Activated naive CD4-positive, alpha-beta T cell treated with anti-CD3 and anti-CD28 coated beads, Interleukin-2, amount 50 U/mL, for 16 hours (primary cell): ENCODE measurements at regions not wholly inside any gene's neighbourhood (a gene's known extent, or its start where the extent isn't known, plus 50 kb on each side); places are given as distances from the start of the nearest gene placed in this dataset.
"Not testable (repeated sequence)": the region's sequence is repeated elsewhere in the genome, so short reads cannot be mapped to it uniquely, and the experiment has no call there.

Source experiments
- DNase-seq: peaks from one replicate; pipeline ENCODE4 v3.0.0-alpha.2; 2020

DNA sequence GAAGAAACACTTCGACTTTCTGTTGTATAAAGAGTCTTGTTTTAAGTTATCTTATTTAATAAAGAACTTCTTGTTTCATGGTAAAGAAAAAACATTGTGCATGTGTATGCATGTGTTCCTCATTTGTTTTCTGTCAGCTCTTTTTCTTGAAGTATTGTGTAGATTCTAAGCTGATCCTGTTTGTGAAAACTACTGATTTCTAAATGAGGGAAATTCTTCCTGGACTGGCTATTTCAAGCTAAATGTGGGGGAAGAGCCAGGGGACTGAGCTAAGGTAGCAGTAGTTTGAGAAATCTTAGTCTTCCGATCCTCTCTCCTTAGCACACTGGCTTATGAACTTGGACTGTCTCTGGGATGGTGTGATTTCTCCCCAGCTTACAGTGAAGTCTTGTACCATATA lies 56.4 kb upstream of the RBMS1 start:
- DNase-seq: no peak

DNA sequence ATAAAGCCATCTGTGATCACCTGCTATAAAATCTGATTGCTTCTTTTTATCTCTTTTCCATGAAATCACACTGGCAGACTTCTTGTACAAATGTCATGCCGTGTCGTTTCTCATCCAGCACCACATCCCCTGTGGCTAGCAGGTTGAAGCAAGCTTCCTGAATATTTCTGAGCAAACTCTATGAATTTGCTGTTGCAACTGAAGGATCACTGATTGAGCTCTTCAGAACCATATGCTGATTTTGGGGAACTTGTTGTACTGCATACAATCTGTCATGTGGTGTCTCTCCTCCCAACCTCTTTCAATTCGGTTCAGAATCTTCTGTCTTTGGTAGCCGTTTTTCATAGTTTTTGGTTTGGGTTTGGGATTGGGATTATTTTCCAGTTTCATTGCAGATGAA lies 57.7 kb upstream of the RBMS1 start:
- no peak for DNase-seq

DNA sequence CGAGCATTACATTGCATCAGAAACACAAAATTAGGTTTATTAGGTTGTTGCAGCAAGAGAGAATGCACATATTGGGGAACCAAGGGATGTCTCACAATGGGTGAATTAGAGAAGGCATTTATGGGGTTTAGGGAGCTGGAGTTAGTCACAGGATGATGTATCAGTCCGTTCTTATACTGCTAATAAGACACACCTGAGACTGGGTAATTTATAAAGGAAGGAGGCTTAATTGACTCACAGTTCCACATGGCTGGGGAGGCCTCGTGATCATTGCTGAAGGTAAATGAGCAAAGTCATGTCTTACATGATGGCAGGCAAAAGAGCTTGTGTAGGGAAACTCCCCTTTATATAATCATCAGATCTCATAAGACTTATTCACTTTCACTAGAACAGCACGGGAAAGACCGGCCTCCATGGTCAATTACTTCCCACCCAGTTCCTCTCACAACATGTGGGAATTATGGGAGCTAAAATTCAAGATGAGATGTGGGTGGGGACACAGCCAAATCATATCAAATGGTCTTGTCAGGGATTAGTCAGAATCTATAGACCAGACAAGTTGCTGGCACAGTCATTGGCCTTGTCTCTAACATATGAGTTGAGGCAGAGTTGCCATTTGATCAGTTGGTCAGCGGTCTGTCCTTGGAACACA lies 61.9 kb upstream of the RBMS1 start:
- DNase-seq: no peak

DNA sequence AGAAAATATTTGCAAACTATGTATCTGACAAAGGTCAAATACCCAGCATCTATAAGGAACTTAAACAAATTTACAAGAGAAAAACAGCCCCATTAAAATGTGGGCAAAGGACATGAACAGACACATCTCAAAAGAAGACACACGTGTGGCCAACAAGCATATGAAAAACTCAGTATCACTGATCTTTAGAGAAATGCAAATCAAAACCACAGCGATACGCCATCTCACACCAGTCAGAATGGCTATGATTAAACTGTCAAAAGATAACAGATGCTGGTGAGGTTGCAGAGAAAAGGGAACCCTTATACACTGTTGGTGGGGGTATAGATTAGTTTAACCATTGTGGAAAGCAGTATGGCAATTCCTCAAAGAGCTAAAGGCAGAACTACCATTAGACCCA lies 64.3 kb upstream of the RBMS1 start:
- DNase-seq: no peak

DNA sequence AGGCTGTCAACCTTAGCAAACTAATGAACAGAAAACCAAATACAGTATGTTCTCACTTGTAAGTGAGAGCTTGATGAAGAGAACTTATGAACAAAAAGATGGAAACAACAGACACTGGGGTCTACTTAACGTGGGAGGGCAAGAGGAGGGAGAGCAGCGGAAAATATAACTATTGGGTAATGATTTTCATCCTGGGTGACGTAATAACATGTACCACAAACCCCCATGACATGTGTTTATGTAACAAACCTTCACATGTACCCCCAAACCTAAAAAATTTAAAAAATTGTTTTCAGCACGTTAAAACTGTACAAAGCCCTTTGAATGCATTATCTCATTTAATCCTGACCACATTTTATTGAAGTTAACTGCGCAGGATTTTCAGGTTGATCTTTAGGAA lies 64.9 kb upstream of the RBMS1 start:
- DNase-seq: no peak

DNA sequence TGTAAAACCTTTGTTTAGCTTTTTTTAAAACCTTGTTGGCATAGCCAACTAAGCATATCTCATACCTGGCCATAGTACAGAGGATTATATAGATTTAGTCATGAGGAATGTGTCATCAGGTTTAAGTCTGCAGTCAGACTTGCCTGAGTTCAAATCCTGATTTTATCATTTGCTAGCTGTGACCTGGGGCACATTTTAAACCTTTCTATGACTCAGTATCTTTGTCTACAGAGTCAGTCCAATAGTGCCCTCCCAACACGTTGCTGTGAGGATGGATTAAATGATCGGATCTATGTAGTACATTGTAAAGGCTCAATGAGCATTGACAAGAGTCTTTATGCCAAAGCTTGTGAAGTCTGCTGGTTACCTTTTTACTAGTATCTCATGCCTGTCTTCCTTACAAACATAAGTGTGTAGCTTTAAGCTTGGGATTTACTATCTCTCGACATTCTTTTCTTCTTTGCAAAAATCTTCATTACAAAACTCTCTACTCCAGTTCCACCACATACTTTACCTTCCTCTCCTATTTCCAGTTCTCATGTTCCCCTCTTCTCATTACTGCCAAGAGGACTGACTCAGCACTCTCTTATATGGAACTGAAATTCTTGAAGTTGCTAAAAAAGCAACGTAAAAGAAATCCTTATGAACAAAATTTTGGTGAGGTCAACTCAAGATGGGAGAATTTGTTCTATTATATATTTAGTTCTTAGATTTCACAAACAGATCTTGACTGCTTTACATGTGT lies 68.1 kb upstream of the RBMS1 start:
- no peak for DNase-seq

DNA sequence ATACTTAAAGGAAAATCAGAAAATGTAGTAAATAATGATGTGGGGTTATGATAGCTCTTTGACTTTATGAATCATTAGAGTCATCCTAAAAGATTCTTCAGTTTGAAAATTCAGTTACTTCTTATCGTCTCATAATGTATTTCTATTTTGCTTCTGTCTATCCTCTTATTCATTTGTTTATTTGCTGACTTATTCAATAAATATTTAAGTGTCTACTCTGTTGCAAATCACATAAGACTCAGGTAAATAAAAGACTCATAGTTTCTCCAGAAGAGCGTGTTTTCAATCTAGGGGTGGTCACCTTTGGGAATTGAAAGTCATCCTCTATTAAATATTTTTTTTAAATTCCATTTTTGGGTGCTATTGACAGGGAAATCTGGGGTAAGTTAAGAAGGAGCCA lies 69.1 kb upstream of the RBMS1 start:
- no peak for DNase-seq

DNA sequence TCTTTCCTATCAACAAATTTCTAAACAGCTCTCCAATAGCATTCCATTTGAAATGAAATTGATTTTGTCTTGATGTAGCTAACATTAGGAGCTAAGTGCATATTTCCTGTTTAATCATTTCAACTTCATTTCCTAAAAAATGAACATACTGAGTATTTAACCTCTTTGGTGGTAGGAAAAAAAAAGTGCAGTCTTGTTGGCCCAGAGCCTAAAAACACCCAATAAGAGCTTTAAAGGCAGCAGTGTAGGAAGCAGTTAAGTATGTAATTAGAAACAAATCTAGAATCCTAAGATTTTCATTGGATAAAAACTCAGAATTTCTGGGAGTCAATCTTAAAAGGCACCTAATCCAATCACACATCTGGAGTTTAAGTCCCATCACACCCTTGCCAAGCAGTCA lies 71.0 kb upstream of the RBMS1 start:
- no peak for DNase-seq

DNA sequence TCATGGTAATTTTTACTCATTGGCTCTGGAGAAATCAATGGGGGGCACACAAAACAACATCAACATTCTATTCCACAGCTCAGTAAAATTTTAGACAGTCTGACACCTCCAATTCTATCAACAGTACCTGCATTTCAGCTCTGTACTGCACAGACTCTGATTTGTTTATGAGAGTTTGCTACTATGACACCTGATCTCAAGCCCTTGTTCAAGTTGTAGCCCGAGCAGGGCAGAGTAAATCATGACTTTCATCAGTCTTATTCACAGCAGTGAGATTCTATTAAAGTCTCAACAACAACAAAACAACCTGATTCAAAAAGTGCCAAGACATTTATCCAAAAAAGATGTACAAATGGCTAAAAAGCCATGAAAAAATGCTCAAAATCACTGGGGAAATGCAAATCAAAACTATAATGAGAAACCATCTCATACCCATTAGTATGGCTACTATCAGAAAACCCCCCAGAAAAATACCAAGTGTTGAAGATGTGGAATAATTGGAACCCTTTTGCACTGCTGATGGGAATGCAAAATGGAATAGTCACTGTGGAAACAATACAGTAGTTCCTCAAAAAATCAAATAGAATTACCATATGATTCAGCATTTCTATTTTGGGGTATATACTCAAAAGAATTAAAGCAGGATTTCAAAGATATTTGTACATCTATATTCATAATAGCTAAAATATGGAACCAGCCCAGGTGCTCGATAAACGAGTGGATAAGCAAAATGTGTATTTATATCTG lies 71.7 kb upstream of the RBMS1 start:
- no peak for DNase-seq

DNA sequence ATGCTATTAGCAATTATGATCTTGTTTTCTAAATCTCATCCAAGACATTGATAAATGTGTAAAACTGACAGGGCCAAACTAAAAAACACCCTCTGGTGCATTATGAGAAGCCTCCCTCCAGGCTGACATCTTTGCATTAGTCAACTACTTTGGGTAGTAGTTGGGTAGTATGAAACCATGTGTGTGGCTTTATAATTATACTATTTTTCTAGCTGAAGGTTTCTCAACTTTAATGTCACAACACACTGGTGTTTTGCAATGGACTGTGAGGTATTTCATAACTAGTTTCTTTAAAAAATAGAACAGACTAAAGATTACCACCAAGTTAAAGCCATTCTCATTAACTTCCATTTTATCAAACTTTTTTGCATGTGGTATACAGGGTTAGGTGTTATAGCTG lies 73.1 kb upstream of the RBMS1 start:
- DNase-seq: no peak

DNA sequence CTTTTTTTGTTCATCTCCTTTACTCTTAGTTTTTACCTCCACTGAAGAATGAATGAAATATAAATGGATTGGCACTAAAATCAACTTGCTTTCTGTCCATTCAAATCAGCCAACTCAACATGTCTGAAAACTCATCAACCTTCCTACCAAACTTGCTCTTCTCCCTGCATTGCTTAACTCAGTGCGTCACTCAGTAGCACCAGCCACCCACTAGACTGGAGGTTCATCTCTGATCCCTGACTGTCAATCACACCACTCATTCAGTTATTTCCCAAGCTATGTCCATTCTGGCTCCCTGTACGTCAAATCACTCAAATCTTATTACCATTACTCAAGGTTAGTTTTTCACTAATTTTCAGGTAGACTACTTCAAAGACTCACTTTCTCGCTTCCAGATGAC lies 75.2 kb upstream of the RBMS1 start:
- DNase-seq: no peak

DNA sequence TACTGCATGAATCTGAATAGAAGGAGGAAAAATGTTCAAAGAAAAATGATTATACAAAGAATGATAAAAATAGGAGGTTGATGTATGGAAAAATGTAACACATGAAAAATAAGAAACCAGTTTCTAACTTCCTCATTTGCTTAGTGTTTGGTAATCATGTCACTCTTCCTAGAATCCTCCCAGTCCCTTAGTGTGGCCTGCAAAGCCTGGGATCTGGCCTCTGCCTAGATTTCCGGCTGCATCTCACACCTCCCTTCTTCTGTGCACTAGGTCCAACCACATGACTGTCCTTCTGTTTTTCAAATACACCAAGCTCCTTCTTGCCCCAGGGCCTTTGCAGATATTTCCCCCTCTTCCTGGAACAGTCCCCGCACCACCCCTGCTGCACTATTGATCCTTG lies 76.8 kb upstream of the RBMS1 start:
- DNase-seq: no peak

DNA sequence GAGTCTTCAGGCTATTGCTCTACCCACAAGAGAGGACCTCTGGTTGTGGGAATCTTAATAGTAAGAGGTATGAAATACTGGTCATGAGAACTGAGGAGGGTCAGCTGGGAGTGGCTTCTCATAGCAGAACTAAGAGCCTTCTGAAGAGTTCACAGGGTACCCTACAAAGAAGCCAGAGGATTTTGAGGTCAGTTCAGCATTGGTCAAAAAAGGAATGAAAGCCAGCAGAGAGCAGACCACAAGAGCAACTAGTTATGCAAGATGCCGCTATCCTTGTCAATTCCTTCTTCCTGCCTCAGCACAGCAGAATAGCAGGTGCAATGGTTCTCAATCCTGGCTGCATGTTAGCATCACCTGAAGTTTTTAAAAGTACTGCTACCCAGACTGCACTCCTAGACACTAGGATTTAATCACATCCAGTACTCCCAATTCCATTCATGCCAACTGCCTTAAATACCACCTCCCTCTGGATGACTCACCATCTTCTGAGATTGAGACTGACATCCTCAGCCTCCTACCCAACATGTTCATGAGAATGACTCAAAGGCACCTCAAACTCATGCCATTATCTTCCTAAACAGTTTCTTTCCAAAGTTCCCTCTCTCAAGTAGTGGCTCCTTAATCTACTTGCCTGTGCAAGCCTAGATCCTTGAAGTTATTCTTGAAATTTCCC lies 81.0 kb upstream of the RBMS1 start:
- no peak for DNase-seq

DNA sequence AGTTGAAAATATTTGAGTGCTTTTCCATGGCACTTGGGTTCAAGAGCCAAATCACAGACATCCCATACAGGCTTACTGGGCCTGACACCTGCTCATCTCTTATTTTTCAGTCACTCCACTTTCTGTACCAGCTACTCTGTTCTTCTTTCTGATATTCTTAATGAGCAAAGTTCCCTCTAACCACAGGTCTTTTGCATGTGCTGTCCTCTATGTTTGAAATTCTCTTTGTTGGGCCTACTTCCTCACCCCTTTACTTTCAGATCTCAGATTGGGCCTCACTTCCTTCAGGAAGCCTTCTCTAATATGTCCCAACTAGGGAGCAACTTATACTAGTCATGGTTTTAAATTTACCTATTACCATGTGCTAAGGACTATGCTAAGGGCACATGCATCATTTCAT lies 81.8 kb upstream of the RBMS1 start:
- no peak for DNase-seq

DNA sequence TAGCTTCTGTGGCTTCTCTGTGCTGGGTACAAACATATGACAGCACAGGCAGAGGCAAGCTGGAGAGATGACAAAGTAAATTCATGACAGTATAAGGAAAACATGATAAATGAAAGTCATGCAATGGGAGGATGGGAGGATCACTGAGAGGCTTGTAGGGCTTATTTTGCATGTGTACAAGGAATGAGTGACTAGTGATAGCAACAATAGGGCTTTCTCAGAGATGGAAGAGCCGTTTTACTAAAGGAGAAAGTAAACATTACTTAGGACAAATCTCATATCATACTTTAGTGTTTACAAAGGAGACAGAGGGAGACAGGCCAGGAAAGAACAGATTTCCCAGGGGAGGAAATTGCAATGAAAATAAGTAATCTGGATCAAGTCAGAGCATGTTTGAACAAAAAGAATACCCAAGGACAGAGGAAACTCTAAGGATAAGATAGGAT lies 82.5 kb upstream of the RBMS1 start:
- DNase-seq: no peak

DNA sequence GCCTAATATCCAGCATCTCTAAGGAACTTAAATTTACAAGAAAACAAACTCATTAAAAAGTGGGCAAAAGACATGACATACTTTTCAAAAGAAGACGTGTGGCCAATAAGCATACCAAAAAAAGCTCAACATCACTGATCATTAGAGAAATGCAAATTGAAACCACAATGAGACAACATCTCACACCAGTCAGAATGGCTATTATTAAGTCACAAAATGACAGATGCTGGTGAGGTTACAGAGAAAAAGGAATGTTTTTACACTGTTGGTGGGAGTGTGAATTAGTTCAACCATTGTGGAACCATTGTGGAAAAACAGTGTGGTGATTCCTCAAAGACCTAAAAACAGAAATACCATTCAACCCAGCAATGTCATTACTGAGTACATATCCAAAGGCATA lies 83.5 kb upstream of the RBMS1 start:
- DNase-seq: not testable (repeated sequence)

DNA sequence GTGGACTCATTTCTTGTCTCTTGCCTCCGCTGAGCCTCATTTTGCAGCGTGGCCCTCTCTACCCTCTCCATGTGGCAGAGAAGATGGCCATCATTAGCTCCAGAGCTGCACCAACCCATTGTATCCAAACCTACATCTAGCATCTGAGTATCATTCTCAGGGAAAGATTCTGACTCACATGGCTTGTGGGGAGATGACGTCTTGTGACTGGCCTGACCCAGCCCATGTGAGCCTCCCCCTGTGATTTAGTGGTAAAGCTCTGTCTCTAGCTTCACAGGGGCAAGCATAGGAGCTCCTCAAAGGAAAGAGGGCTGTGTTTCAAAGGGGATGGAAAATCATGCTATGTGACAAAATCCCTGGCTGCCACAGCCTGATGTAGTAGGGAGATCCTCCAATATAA lies 87.4 kb upstream of the RBMS1 start:
- DNase-seq: no peak

DNA sequence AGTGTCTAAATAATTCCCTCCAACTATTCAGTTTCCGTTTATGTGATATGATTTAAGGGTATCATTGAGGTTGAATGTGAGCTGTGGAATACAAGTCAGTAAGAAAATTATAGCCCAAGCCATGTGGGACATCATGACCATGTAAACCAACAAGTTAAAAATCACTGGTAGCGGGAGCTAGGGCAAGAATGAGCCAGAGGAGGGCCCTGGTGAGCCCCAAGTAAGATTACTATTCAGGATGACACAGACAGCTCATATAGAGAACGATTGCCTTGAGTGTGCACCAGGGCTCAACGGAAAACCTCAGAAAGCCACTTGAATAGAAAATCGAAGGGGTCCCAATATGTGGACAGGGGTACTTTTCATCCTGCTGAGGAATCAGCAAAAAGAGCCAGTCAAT lies 87.8 kb upstream of the RBMS1 start:
- no peak for DNase-seq

DNA sequence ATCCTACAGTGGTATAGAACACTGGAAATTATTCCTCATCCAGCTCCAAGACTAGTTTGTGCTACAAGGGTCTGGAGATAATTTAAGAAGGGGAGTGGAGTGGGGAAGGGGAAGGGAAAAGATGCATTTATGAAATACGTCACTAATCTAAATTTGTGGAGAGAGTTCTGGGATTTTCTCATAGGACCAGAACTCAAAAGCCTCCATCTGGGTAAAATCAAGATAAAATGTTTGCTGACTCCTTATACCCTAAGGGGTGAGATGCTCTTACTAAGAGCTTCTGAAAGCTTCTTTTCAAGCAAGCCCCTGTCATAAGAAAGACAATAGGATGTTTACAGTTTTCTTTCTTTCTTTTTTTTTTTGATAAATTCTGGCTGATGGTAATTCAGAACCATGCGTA lies 88.5 kb upstream of the RBMS1 start:
- no peak for DNase-seq

DNA sequence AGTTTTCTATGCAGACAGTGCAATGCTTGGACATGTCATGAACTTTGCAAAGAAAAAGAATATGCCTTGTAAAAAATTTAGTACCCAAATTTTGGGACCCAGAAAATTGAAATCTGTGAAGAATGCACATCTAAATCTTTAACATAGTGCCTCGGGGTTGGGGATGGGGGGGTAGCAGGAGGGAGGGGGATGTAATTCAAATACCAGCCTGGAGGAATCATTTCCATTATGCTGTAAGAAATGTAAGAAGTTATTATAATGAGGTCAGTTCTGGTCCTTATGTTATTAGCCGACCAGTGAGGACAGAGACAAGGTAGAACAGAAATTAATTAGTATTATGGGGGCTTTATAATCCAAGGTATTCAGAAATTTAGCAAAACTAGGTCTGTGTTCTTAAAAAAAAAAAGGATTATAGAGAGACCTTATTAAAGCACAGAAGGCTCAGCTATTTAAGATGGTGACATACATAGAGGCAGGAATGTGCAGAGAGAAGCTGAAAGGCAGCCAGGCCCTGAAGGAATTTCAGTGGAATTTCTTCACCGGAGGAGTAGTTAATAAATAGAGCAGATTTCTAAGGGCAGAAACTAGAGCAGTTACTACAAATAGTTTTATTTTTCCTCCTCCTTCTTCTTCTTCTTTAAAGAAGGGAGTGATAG lies 89.0 kb upstream of the RBMS1 start:
- no peak for DNase-seq

DNA sequence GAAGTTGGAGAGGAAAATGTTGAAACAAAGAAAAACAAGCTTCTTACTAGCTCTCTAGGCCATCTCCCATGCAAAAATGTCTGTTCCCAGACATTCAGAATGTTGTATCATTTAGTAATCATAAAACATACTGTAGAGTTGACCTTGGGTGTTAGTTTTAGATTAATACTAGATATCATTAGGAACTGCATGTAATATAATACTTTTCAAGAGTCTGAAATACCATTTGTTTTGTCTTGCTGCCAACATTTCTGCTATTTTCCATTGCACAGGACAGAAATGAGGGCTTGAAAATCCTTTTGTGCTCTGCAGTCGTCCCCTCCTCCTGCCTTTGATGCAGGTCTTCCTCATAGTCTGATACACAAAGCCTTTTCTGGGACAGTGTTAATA lies 89.5 kb upstream of the RBMS1 start:
- no peak for DNase-seq

DNA sequence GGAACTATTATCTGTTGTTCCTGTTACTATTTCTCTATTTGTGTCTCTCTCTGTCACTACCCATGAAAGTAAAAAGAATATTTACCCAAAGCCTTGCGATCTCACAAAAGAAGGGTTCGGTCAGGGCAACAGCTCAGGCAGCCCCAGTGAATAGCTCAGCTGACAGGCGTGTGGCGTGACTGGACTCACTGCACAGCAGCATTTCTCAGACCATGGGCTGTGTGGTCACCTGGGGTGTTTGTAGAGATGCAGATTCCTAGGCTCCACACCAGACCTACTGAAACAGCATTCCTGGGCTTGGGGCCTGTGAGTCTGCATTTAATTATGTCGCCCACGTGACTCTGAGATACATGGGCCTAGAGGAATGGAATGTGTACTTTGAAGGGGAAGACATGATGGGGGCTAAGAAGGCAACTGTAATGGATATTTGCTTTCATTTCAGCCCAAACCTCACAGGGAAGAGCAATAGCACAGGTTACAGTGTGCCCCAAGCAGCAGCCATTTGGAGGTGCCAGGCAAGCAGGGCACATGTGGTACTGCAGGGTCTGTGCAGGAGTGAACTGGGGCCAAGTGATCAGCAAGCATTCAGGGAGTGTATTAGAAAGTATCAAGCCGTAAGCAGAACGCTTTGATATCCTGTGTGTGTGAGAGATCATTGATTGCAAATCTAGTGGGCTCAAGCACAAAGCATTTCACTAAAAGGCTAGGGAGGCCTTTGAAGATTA lies 90.4 kb upstream of the RBMS1 start:
- DNase-seq: no peak
